Endodermal cell (in vitro differentiated cells): ENCODE measurements at regions not wholly inside any gene's neighbourhood (a gene's known extent, or its start where the extent isn't known, plus 50 kb on each side); places are given as distances from the start of the nearest gene placed in this dataset.

Experiments used
- DNase-seq: peaks from one replicate; pipeline ENCODE4 v3.0.0-alpha.2; 2017
- H3K27ac ChIP-seq: 2 replicates; pipeline ENCODE4 v1.5.1; 2013; ENCODE audit warnings: mild to moderate bottlenecking, low read depth, low read length, moderate library complexity
- H3K27me3 ChIP-seq: 2 replicates; pipeline ENCODE4 v1.6.1; 2013; ENCODE audit warnings: mild to moderate bottlenecking, low read length, moderate library complexity; ENCODE audit not compliant: insufficient read depth, control insufficient read depth, poor library complexity, severe bottlenecking
- H3K36me3 ChIP-seq: 2 replicates; pipeline ENCODE4 v1.7.0; 2013; ENCODE audit warnings: mild to moderate bottlenecking, low read length, moderate library complexity; ENCODE audit not compliant: control insufficient read depth, insufficient read depth
- H3K4me1 ChIP-seq: one replicate; pipeline ENCODE4 v1.7.0; 2013; ENCODE audit warnings: low read length; ENCODE audit not compliant: control insufficient read depth, insufficient read depth
- H3K4me3 ChIP-seq: 2 replicates; pipeline ENCODE4 v1.5.1; 2013; ENCODE audit warnings: mild to moderate bottlenecking, low read length, moderate library complexity
- H3K9ac ChIP-seq: 2 replicates; pipeline ENCODE4 v1.6.1; 2013; ENCODE audit warnings: mild to moderate bottlenecking, low read length, moderate library complexity; ENCODE audit not compliant: poor library complexity, severe bottlenecking; ENCODE audit errors: extremely low read depth
- H3K9me3 ChIP-seq: 2 replicates; pipeline ENCODE4 v1.6.1; 2013; ENCODE audit warnings: mild to moderate bottlenecking, low read length, moderate library complexity; ENCODE audit not compliant: control insufficient read depth
- H3K27ac Mint-ChIP-seq: 2 replicates; pipeline ENCODE4 v1.8.0; 2020; ENCODE audit warnings: mixed read lengths
- H3K27me3 Mint-ChIP-seq: 2 replicates; pipeline ENCODE4 v1.8.0; 2021; ENCODE audit warnings: mild to moderate bottlenecking, mixed read lengths; ENCODE audit not compliant: insufficient read depth
- H3K36me3 Mint-ChIP-seq: 2 replicates; pipeline ENCODE4 v1.8.0; 2020; ENCODE audit warnings: low read depth, mixed read lengths
- H3K4me1 Mint-ChIP-seq: 2 replicates; pipeline ENCODE4 v1.8.0; 2020; ENCODE audit warnings: mixed read lengths
- H3K4me3 Mint-ChIP-seq: 2 replicates; pipeline ENCODE4 v1.8.0; 2020; ENCODE audit warnings: mild to moderate bottlenecking, moderate library complexity, mixed read lengths
- H3K9me3 Mint-ChIP-seq: 2 replicates; pipeline ENCODE4 v1.8.0; 2020; ENCODE audit warnings: mild to moderate bottlenecking, mixed read lengths
- CTCF ChIP-seq: fragments of 200-600 bp; sonication (generic); conservative IDR thresholded peaks from 2 replicates; pipeline ENCODE4 v1.5.0; 2021; ENCODE audit warnings: antibody characterized with exemption, mild to moderate bottlenecking
- WGBS, 2 experiments: methylation state at CpG; one replicate each; pipeline versions ENCODE4 v1.1.5 to v1.1.7; 2013; ENCODE audit warnings: missing lambda C conversion rate in 2 of 2, mixed read lengths in 1 of 2; ENCODE audit not compliant: insufficient coverage in 1 of 2, insufficient read length in 1 of 2; 5-methylcytosine and 5-hydroxymethylcytosine counted together

- Mint-ChIP-seq H3K9me3 (peaks cover 2% of the 10 kb centered on the region), H3K4me1 (no peaks in the 10 kb centered on the region), H3K36me3 (no peaks in the 10 kb centered on the region), H3K27me3 (no peaks in the 10 kb centered on the region), H3K27ac (no peak overlapping the region), H3K4me3 (no peak overlapping the region)
- Histone ChIP-seq H3K27ac (no peak overlapping the region), H3K36me3 (no peaks in the 10 kb centered on the region), H3K9me3 (no peaks in the 10 kb centered on the region), H3K4me1 (no peaks in the 10 kb centered on the region), H3K9ac (no peak overlapping the region), H3K27me3 (no peaks in the 10 kb centered on the region), H3K4me3 (no peak overlapping the region)
- WGBS, 2 experiments, result 93 to 94% methylated on average over 2 to 3 of the region's 3 CpGs
- DNase-seq, result no peak
- no peak for TF ChIP-seq CTCF
Measured at GRCh38 chr18:24770311-24771024, 310.0 kb downstream of the HRH4 start.

GRCh38 chr18:24771300-24771699 is 310.9 kb downstream of the HRH4 start:
- H3K9me3 Mint-ChIP-seq, result peaks cover 2% of the 10 kb centered on the region
- H3K27ac Mint-ChIP-seq, result no peak overlapping the region
- Histone ChIP-seq H3K9me3 (no peaks in the 10 kb centered on the region), H3K27ac (no peak overlapping the region), H3K9ac (no peak overlapping the region), H3K36me3 (no peaks in the 10 kb centered on the region), H3K27me3 (no peaks in the 10 kb centered on the region), H3K4me3 (no peak overlapping the region), H3K4me1 (no peaks in the 10 kb centered on the region)
- H3K36me3 Mint-ChIP-seq, result no peaks in the 10 kb centered on the region
- DNase-seq, result no peak
- H3K4me1 Mint-ChIP-seq, result peaks cover 2% of the 10 kb centered on the region
- H3K4me3 Mint-ChIP-seq, result no peak overlapping the region
- no peak for TF ChIP-seq CTCF
- H3K27me3 Mint-ChIP-seq, result no peaks in the 10 kb centered on the region

GRCh38 chr18:24773101-24773500 is 312.7 kb downstream of the HRH4 start:
- Mint-ChIP-seq H3K36me3 (no peaks in the 10 kb centered on the region), H3K27me3 (no peaks in the 10 kb centered on the region), H3K4me3 (no peak overlapping the region), H3K4me1 (peaks cover 6% of the 10 kb centered on the region), H3K9me3 (peaks cover 4% of the 10 kb centered on the region), H3K27ac (no peak overlapping the region)
- Histone ChIP-seq H3K9me3 (no peaks in the 10 kb centered on the region), H3K36me3 (no peaks in the 10 kb centered on the region), H3K9ac (no peak overlapping the region), H3K27me3 (no peaks in the 10 kb centered on the region), H3K4me1 (peaks cover 2% of the 10 kb centered on the region), H3K4me3 (no peak overlapping the region), H3K27ac (no peak overlapping the region)
- TF ChIP-seq CTCF, result no peak
- no peak for DNase-seq
- WGBS, 2 experiments, result 92 to 100% methylated on average over 2 of the region's 2 CpGs
